Lower leg skin (tissue), 3 donors: ENCODE measurements at regions not wholly inside any gene's neighbourhood (a gene's known extent, or its start where the extent isn't known, plus 50 kb on each side); places are given as distances from the start of the nearest gene placed in this dataset.

ENCODE experiments used
- CTCF ChIP-seq, 3 donors: fragments of 450-650 bp; IDR thresholded peaks; one replicate each; pipeline ENCODE4 v1.5.1; 2016; ENCODE audit warnings: antibody characterized with exemption in 3 of 3, mild to moderate bottlenecking in 3 of 3, moderate library complexity in 2 of 3
- POLR2A ChIP-seq, 2 donors: fragments of 450-650 bp; IDR thresholded peaks; one replicate each; pipeline ENCODE4 v1.6.1; 2016 to 2017; ENCODE audit warnings: antibody characterized with exemption in 2 of 2, mild to moderate bottlenecking in 1 of 2, moderate library complexity in 1 of 2

GRCh38 chr13:73497430-73497829 is 438.6 kb downstream of the KLF5 start:
- TF ChIP-seq CTCF (IDR thresholded peaks at IDR 0.05) = no peak
- no peak for TF ChIP-seq POLR2A (IDR thresholded peaks at IDR 0.05)
